ENCODE measurements at regions not wholly inside any gene's neighbourhood (a gene's known extent, or its start where the extent isn't known, plus 50 kb on each side); places are given as distances from the start of the nearest gene placed in this dataset.

DNA sequence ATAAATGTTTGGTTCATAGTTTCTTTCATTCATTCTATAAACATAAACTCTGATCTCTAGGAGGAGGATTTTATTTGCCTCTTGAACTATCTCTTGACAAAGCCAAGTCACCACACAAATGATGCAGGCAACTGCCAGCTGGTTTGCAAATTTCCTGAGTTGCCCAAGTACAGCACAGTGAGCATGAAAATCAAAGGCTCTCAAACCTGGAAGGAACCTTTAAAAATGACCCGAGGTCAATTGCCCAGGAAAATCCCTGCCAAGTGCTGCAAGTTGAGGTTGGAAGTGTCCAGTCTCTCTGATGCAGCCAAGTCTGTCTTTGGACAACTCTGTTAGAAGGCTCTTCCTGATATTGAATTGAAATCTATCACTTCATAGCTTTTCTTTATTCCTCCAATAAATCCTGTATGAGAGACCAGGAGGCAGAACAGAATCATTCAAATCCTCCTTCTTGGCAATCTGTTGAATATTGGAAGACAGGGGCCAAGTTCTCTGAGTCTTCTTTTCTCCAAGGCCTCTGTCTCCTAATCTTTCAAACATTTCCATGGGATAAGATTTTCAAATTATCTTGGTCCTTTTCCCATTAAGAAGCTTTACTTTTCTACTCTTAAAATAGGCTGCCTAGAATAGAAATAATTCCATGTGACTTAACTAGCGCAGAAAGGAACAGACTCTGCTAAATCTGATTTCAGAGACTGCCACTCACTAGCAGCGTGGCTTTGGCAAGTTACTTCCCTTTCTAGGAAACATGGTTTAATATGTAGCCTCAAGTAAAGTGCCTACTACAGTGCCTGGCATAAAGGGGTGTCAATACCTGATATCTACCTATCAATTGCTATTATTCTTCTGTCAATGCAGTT lies 159.2 kb downstream of the SNX18 start:
- no peak overlapping the region for H3K4me3 ChIP-seq (ENCODE audit: low read depth, low read length)
- no peak for DNase-seq (ENCODE audit: low read depth)
- TF ChIP-seq, protein P1, sequence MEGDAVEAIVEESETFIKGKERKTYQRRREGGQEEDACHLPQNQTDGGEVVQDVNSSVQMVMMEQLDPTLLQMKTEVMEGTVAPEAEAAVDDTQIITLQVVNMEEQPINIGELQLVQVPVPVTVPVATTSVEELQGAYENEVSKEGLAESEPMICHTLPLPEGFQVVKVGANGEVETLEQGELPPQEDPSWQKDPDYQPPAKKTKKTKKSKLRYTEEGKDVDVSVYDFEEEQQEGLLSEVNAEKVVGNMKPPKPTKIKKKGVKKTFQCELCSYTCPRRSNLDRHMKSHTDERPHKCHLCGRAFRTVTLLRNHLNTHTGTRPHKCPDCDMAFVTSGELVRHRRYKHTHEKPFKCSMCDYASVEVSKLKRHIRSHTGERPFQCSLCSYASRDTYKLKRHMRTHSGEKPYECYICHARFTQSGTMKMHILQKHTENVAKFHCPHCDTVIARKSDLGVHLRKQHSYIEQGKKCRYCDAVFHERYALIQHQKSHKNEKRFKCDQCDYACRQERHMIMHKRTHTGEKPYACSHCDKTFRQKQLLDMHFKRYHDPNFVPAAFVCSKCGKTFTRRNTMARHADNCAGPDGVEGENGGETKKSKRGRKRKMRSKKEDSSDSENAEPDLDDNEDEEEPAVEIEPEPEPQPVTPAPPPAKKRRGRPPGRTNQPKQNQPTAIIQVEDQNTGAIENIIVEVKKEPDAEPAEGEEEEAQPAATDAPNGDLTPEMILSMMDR (IDR thresholded peaks at IDR 0.05; ENCODE audit: insufficient read depth, low read depth, low read length), result no peak

GRCh38 chr5:54673523-54674225 lies 156.1 kb downstream of the SNX18 start:
- no peak overlapping the region for H3K4me3 ChIP-seq (ENCODE audit: low read depth, low read length)
- DNase-seq (ENCODE audit: low read depth), result peak; percentile 43
- TF ChIP-seq, protein P1 (IDR thresholded peaks at IDR 0.05; ENCODE audit: insufficient read depth, low read depth, low read length), result no peak

DNA sequence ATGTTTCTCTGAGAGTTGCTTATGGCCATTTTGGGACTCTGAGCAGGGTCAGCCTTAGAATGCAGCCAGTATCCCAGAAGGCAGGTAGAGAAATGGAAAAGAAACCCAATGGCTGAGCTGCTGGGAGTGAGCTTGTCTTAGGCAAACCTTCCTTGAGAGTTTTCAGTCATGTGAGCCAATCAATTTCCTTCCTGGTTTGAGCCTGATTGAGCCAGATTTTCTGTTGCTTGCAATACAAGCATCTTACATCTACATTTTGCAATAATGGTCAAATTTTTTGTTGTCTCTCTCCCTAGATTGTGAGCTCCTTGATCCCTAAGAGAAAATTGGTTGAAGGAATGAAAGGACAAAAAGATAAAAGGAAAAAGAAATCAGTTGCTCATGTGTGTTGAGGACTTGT lies 155.3 kb downstream of the SNX18 start:
- DNase-seq (ENCODE audit: low read depth), result no peak
- TF ChIP-seq, protein P1 (IDR thresholded peaks at IDR 0.05; ENCODE audit: insufficient read depth, low read depth, low read length), result no peak
- no peak overlapping the region for H3K4me3 ChIP-seq (ENCODE audit: low read depth, low read length)

- no peak for DNase-seq (ENCODE audit: low read depth)
- TF ChIP-seq, protein P1 (IDR thresholded peaks at IDR 0.05; ENCODE audit: insufficient read depth, low read depth, low read length), result no peak
- no peak overlapping the region for H3K4me3 ChIP-seq (ENCODE audit: low read depth, low read length)
Observed at GRCh38 chr5:54671681-54672080, 154.1 kb downstream of the SNX18 start.

- H3K4me3 ChIP-seq (ENCODE audit: low read depth, low read length), result no peak overlapping the region
- TF ChIP-seq, protein P1 (IDR thresholded peaks at IDR 0.05; ENCODE audit: insufficient read depth, low read depth, low read length), result no peak
- peak; percentile 71 for DNase-seq (ENCODE audit: low read depth)
Observed at GRCh38 chr5:54671111-54671531, 153.6 kb downstream of the SNX18 start.

DNA sequence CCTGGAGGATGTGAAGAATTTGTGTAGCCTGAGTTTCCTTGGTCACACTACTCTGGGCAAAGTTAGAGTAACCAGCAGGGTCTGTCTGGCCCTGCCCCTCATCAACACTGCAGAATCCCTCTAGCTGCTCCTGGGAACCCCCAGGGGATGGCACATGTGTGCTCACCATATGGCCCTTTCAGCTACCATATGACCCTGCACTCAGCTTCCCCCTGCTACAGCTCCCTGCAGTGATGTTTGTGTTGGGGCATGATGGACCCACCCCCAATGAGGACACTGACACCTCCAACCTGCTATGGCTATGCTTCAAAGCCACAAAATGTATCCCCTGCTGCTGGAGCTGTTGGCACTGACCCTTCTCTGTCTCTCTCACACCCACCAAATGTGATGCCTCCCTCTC lies 152.7 kb downstream of the SNX18 start:
- TF ChIP-seq, protein P1 (IDR thresholded peaks at IDR 0.05; ENCODE audit: insufficient read depth, low read depth, low read length), result no peak
- DNase-seq (ENCODE audit: low read depth), result no peak

More for the DNA sequence above, 152.7 kb downstream of the SNX18 start:
- no peak overlapping the region for H3K4me3 ChIP-seq (ENCODE audit: low read depth, low read length)
